HEK293T (cell line): ENCODE measurements at regions not wholly inside any gene's neighbourhood (a gene's known extent, or its start where the extent isn't known, plus 50 kb on each side); places are given as distances from the start of the nearest gene placed in this dataset.
"Not testable (repeated sequence)": the region's sequence is repeated elsewhere in the genome, so short reads cannot be mapped to it uniquely, and the experiment has no call there.

Source experiments
- ARNT ChIP-seq: fragments of 450-650 bp; IDR thresholded peaks from 2 replicates; pipeline ENCODE4 v1.6.1; 2017; ENCODE audit warnings: mild to moderate bottlenecking
- CTBP1 ChIP-seq: fragments of 450-650 bp; IDR thresholded peaks from 2 replicates; pipeline ENCODE4 v1.6.1; 2016; ENCODE audit warnings: borderline replicate concordance
- NFRKB ChIP-seq: fragments of 450-650 bp; IDR thresholded peaks from 2 replicates; pipeline ENCODE4 v1.6.1; 2016; ENCODE audit warnings: mild to moderate bottlenecking, moderate library complexity
- SP1 ChIP-seq: fragments of 450-650 bp; IDR thresholded peaks from 2 replicates; pipeline ENCODE4 v1.6.1; 2017
- TARDBP ChIP-seq: fragments of 450-650 bp; IDR thresholded peaks from 2 replicates; pipeline ENCODE4 v1.6.1; 2016
- ZNF384 ChIP-seq: fragments of 450-650 bp; IDR thresholded peaks from 2 replicates; pipeline ENCODE4 v1.6.1; 2016
- TF ChIP-seq, protein P1 (sequence below): fragments of 450-650 bp; IDR thresholded peaks from 2 replicates; pipeline ENCODE4 v1.6.1; 2016

DNA sequence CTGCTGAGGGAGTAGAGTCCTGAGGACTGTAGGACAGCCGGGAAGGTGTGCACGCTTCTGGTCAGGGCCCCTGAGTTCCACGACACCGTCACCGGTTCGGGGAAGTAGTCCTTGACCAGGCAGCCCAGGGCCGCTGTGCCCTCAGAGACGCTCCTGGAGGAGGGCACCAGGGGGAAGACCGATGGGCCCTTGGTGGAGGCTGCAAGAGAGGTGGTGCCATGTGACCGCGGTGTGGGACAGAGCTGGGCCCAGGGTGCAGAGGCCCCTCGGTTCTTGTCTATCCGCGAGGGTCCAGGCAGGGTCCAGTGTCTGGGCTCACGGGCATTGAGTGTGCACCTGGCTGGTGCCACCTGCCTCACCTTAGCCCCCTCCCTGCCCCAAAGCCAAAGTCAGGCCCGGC lies 143.3 kb downstream of the TMEM121 start:
- TF ChIP-seq, protein P1, sequence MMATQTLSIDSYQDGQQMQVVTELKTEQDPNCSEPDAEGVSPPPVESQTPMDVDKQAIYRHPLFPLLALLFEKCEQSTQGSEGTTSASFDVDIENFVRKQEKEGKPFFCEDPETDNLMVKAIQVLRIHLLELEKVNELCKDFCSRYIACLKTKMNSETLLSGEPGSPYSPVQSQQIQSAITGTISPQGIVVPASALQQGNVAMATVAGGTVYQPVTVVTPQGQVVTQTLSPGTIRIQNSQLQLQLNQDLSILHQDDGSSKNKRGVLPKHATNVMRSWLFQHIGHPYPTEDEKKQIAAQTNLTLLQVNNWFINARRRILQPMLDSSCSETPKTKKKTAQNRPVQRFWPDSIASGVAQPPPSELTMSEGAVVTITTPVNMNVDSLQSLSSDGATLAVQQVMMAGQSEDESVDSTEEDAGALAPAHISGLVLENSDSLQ, result not testable (repeated sequence)
- not testable (repeated sequence) for TF ChIP-seq ZNF384, CTBP1, SP1, NFRKB, ARNT, TARDBP
